ENCODE measurements at regions not wholly inside any gene's neighbourhood (a gene's known extent, or its start where the extent isn't known, plus 50 kb on each side); places are given as distances from the start of the nearest gene placed in this dataset.
"Not testable (repeated sequence)": the region's sequence is repeated elsewhere in the genome, so short reads cannot be mapped to it uniquely, and the experiment has no call there.

GRCh38 chrX:81348388-81348787, 146.5 kb downstream of the SH3BGRL start:
- no peak for FAIRE-seq

GRCh38 chrX:81354954-81355353, 153.1 kb downstream of the SH3BGRL start:
- no peak for FAIRE-seq

- no peak for FAIRE-seq
Measured at GRCh38 chrX:81355436-81355835, 153.5 kb downstream of the SH3BGRL start.

- FAIRE-seq = no peak
Measured at GRCh38 chrX:81367291-81367690, 165.4 kb downstream of the SH3BGRL start.

- FAIRE-seq = peak; percentile 96
Measured at GRCh38 chrX:81377329-81377728, 175.4 kb downstream of the SH3BGRL start.

- no peak for FAIRE-seq
Measured at GRCh38 chrX:81378560-81378959, 176.7 kb downstream of the SH3BGRL start.

GRCh38 chrX:81390237-81390636, 188.3 kb downstream of the SH3BGRL start:
- FAIRE-seq = no peak

GRCh38 chrX:81392396-81392795, 190.5 kb downstream of the SH3BGRL start:
- FAIRE-seq = no peak

- FAIRE-seq = no peak
Measured at GRCh38 chrX:81405781-81406180, 203.9 kb downstream of the SH3BGRL start.

GRCh38 chrX:81411517-81411916, 209.6 kb downstream of the SH3BGRL start:
- FAIRE-seq = no peak

- FAIRE-seq = no peak
Measured at GRCh38 chrX:81412428-81412827, 210.5 kb downstream of the SH3BGRL start.

GRCh38 chrX:81412857-81413256, 211.0 kb downstream of the SH3BGRL start:
- not testable (repeated sequence) for FAIRE-seq

GRCh38 chrX:81414630-81415029, 212.7 kb downstream of the SH3BGRL start:
- peak; percentile 79 for FAIRE-seq
